Neural progenitor cell (in vitro differentiated cells): ENCODE measurements at regions not wholly inside any gene's neighbourhood (a gene's known extent, or its start where the extent isn't known, plus 50 kb on each side); places are given as distances from the start of the nearest gene placed in this dataset.

Experiments
- DNase-seq: peaks from one replicate; pipeline ENCODE4 v3.0.0-alpha.2; 2016; ENCODE audit warnings: low spot score
- H2AFZ ChIP-seq: fragments of 200-600 bp; sonication (generic); replicated peaks from 2 replicates; pipeline ENCODE4 v1.6.1; 2016; ENCODE audit warnings: antibody characterized with exemption
- H3F3A ChIP-seq: fragments of 200-600 bp; sonication (generic); 2 replicates; pipeline ENCODE4 v1.6.1; 2016; ENCODE audit warnings: antibody characterized with exemption, low read depth
- H3K27ac ChIP-seq: fragments of 200-600 bp; sonication (generic); 2 replicates; pipeline ENCODE4 v1.5.1; 2016; ENCODE audit warnings: mild to moderate bottlenecking
- H3K27me3 ChIP-seq: fragments of 200-600 bp; sonication (generic); 2 replicates; pipeline ENCODE4 v1.6.1; 2016; ENCODE audit warnings: mild to moderate bottlenecking, moderate library complexity
- H3K36me3 ChIP-seq: fragments of 200-600 bp; sonication (generic); 2 replicates; pipeline ENCODE4 v1.5.1; 2016
- H3K4me1 ChIP-seq: fragments of 200-600 bp; sonication (generic); 2 replicates; pipeline ENCODE4 v1.6.1; 2016; ENCODE audit warnings: mixed run types
- H3K4me2 ChIP-seq: fragments of 200-600 bp; sonication (generic); 2 replicates; pipeline ENCODE4 v1.6.1; 2016
- H3K4me3 ChIP-seq: fragments of 200-600 bp; sonication (generic); 2 replicates; pipeline ENCODE4 v1.5.1; 2016
- H3K79me2 ChIP-seq: fragments of 200-600 bp; sonication (generic); 2 replicates; pipeline ENCODE4 v1.6.1; 2016; ENCODE audit warnings: low read depth
- H3K9ac ChIP-seq: fragments of 200-600 bp; sonication (generic); 2 replicates; pipeline ENCODE4 v1.6.1; 2016
- H3K9me3 ChIP-seq: fragments of 200-600 bp; sonication (generic); 2 replicates; pipeline ENCODE4 v1.5.1; 2016; ENCODE audit warnings: low read depth
- H4K20me1 ChIP-seq: fragments of 200-600 bp; sonication (generic); 2 replicates; pipeline ENCODE4 v1.6.1; 2016; ENCODE audit warnings: low read depth
- H3K27ac Mint-ChIP-seq: 3 replicates; pipeline ENCODE4 v1.8.0; 2021; ENCODE audit warnings: mixed read lengths
- H3K27me3 Mint-ChIP-seq: 2 replicates; pipeline ENCODE4 v1.8.0; 2022; ENCODE audit warnings: low read depth, mild to moderate bottlenecking, inconsistent platforms, moderate library complexity, mixed read lengths; ENCODE audit not compliant: insufficient read depth
- H3K36me3 Mint-ChIP-seq: 3 replicates; pipeline ENCODE4 v1.8.0; 2021; ENCODE audit warnings: mixed read lengths
- H3K4me1 Mint-ChIP-seq: 3 replicates; pipeline ENCODE4 v1.8.0; 2021; ENCODE audit warnings: mixed read lengths
- H3K4me3 Mint-ChIP-seq: 3 replicates; pipeline ENCODE4 v1.8.0; 2021; ENCODE audit warnings: mild to moderate bottlenecking, moderate library complexity, mixed read lengths
- H3K9me3 Mint-ChIP-seq: 3 replicates; pipeline ENCODE4 v1.8.0; 2020; ENCODE audit warnings: mixed read lengths
- CTCF ChIP-seq: fragments of 200-600 bp; sonication (generic); IDR thresholded peaks from 2 replicates; pipeline ENCODE4 v1.5.1; 2017; ENCODE audit warnings: antibody characterized with exemption, mild to moderate bottlenecking
- EZH2 ChIP-seq: fragments of 200-600 bp; sonication (generic); IDR thresholded peaks from 2 replicates; pipeline ENCODE4 v1.6.1; 2017; ENCODE audit warnings: antibody characterized with exemption, mild to moderate bottlenecking, moderate library complexity
- EZH2phosphoT487 ChIP-seq: fragments of 200-600 bp; sonication (generic); IDR thresholded peaks from 2 replicates; pipeline ENCODE4 v1.6.1; 2017; ENCODE audit warnings: antibody characterized with exemption

GRCh38 chr16:51852892-51853291 is 694.1 kb downstream of the TOX3 start:
- Histone ChIP-seq H4K20me1 (no peaks in the 10 kb centered on the region), H3K27ac (no peak overlapping the region), H3K9me3 (no peaks in the 10 kb centered on the region), H3K9ac (no peak overlapping the region), H3K4me2 (no peak overlapping the region), H3K79me2 (no peaks in the 10 kb centered on the region), H2AFZ (no peak overlapping the region), H3K27me3 (no peaks in the 10 kb centered on the region), H3F3A (peaks cover 16% of the 10 kb centered on the region), H3K4me1 (peaks cover 59% of the 10 kb centered on the region), H3K36me3 (no peaks in the 10 kb centered on the region), H3K4me3 (no peak overlapping the region)
- H3K36me3 Mint-ChIP-seq, result no peaks in the 10 kb centered on the region
- TF ChIP-seq CTCF (no peak), EZH2 (no peak), EZH2phosphoT487 (no peak)
- DNase-seq, result no peak
- no peak overlapping the region for H3K27ac Mint-ChIP-seq
- peaks cover 10% of the 10 kb centered on the region for H3K27me3 Mint-ChIP-seq
- no peak overlapping the region for H3K4me3 Mint-ChIP-seq
- H3K9me3 Mint-ChIP-seq, result peaks cover 29% of the 10 kb centered on the region
- H3K4me1 Mint-ChIP-seq, result peaks cover 31% of the 10 kb centered on the region

- Mint-ChIP-seq H3K9me3 (peaks cover 23% of the 10 kb centered on the region), H3K4me1 (peaks cover 33% of the 10 kb centered on the region), H3K36me3 (no peaks in the 10 kb centered on the region), H3K27ac (no peak overlapping the region), H3K4me3 (no peak overlapping the region), H3K27me3 (peaks cover 10% of the 10 kb centered on the region)
- Histone ChIP-seq H3K9ac (no peak overlapping the region), H3K79me2 (no peaks in the 10 kb centered on the region), H3F3A (peaks cover 9% of the 10 kb centered on the region), H3K9me3 (no peaks in the 10 kb centered on the region), H3K4me1 (peaks cover 47% of the 10 kb centered on the region), H3K4me2 (no peak overlapping the region), H3K36me3 (no peaks in the 10 kb centered on the region), H3K27me3 (no peaks in the 10 kb centered on the region), H4K20me1 (no peaks in the 10 kb centered on the region), H2AFZ (no peak overlapping the region), H3K4me3 (no peak overlapping the region), H3K27ac (no peak overlapping the region)
- DNase-seq, result no peak
- TF ChIP-seq EZH2 (no peak), EZH2phosphoT487 (no peak), CTCF (no peak)
Measured at GRCh38 chr16:51851111-51851510, 695.8 kb downstream of the TOX3 start.

GRCh38 chr16:51849715-51850114 is 697.2 kb downstream of the TOX3 start:
- Mint-ChIP-seq H3K27ac (no peak overlapping the region), H3K9me3 (peaks cover 20% of the 10 kb centered on the region), H3K27me3 (peaks cover 8% of the 10 kb centered on the region), H3K4me3 (no peak overlapping the region), H3K4me1 (peaks cover 44% of the 10 kb centered on the region), H3K36me3 (no peaks in the 10 kb centered on the region)
- H3K36me3 ChIP-seq, result no peaks in the 10 kb centered on the region
- H3F3A ChIP-seq, result peaks cover 9% of the 10 kb centered on the region
- H4K20me1 ChIP-seq, result no peaks in the 10 kb centered on the region
- DNase-seq, result no peak
- no peak overlapping the region for H3K27ac ChIP-seq
- no peak overlapping the region for H3K4me3 ChIP-seq
- TF ChIP-seq EZH2 (no peak), EZH2phosphoT487 (no peak), CTCF (no peak)
- no peak overlapping the region for H2AFZ ChIP-seq
- no peak overlapping the region for H3K9ac ChIP-seq
- no peaks in the 10 kb centered on the region for H3K27me3 ChIP-seq
- H3K9me3 ChIP-seq, result no peaks in the 10 kb centered on the region
- peaks cover 56% of the 10 kb centered on the region for H3K4me1 ChIP-seq
- peak overlapping the region; percentile 33 for H3K4me2 ChIP-seq
- no peaks in the 10 kb centered on the region for H3K79me2 ChIP-seq
